GM21786 (cell line): ENCODE measurements at regions not wholly inside any gene's neighbourhood (a gene's known extent, or its start where the extent isn't known, plus 50 kb on each side); places are given as distances from the start of the nearest gene placed in this dataset.

Source experiments
- ATAC-seq: cut with Tn5 transposase; IDR thresholded peaks from one replicate; pipeline ENCODE4 v1.9.1; 2021; ENCODE audit not compliant: unreplicated experiment

GRCh38 chr2:81550277-81550676 is 1245.7 kb upstream of the LRRTM1 start:
- ATAC-seq = no peak

GRCh38 chr2:81549646-81550045 is 1245.1 kb upstream of the LRRTM1 start:
- ATAC-seq = no peak

DNA sequence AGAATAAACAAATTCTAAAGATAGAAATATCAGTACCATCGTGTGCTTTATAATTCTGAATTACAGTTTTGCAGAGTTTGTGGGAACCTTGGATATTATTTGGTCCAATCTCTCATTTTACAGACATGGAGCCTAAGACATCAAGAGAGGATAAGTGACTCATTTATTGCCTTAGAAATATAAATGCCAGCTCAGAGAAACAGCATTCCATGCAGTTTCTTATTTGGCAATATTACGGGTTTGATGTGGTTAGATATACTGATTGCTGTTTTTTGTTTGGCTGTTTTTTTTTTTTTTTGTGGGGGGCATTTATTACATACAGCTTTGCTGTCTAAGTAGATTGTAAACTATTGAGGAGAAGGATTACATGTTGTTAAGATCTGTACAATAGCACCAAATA is 1241.1 kb upstream of the LRRTM1 start:
- ATAC-seq = no peak

DNA sequence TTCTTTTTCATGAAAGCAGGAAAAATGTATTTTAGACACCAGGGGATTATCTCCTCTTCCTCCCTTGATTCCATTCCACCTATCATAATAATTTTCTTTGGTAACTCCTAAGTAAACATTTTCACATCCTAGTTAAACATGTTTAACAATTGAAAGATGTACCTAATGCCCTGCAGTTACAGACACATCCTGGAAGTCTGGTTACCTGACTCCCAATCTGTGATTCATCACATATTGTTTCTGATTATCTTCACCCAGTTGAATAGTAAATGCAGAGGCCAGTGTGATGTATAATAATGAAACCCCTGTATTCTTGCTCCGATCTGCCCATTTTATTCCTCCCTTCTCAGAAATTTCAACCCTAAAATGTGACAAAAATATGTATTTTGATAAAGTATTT is 1237.6 kb upstream of the LRRTM1 start:
- no peak for ATAC-seq

GRCh38 chr2:81529944-81530343 is 1225.4 kb upstream of the LRRTM1 start:
- ATAC-seq = no peak

DNA sequence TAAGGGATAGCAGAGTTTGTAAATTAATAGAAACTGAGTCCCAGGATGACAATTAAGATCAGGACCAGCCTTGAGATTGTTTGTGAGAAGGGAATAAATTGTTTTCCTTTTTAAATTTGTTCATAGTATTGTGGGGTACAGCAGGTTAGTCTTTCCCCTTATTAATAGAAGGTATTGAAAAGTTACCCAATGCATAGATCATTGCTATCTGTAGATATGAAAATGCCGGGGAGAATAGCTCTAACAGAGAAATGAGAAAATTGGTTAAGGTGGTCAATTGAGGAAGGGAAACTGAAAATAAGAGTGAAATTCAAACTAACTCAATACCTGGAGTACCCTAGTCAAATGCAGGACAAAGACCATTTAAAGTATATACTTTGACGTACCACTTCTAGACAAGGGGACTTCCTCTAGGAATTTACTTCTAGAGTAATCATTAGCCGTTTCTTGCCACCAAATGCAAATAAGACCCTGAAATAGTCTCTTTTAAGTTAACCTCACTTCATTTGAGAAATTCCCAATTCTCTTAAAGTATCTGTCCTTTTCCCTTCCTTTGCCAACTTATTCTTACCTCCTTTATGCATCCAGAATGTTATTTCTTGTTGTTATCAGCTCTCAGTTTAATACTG is 1224.4 kb upstream of the LRRTM1 start:
- peak; percentile 75 for ATAC-seq

GRCh38 chr2:81523344-81523743 is 1218.8 kb upstream of the LRRTM1 start:
- no peak for ATAC-seq

DNA sequence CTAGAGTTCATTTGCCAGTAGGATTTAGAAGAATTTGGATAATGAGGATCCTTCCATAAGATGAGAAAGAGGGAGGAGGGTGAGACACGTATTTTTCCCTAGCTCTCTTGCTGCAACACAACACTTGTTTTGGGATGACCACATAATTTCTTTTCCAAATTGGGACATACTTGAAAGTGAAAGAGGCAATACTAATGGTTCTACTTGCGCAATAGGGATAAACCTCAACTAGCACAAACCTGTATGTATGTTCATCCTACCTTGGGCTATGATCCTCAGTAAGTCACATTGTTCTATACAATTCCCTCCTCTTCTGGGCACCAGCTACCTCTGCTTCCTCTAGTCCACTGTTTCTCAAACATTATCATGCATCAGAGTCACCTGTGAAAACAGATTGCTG is 1208.8 kb upstream of the LRRTM1 start:
- ATAC-seq = no peak

DNA sequence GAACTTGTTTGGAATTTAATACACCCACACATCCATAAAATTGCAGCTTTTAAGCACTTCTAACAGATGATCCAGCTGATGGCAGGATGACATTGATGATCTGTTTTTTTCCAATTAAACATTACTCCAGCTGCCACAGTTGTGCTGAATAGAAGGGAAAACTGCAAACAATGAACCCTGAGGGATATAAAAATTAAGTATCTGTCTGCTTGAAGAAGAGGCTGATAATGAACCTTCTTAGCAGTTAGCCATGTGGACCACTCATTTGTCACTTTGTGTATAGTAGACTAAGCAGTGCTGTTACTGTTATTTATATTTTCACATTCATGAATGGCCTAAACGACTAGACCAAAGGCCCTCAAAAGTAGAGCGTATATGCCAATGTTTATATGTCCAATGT is 1201.0 kb upstream of the LRRTM1 start:
- ATAC-seq = no peak

- no peak for ATAC-seq
These were observed 1191.0 kb upstream of the LRRTM1 start for GRCh38 chr2:81495556-81495955.

- no peak for ATAC-seq
These were observed 1178.7 kb upstream of the LRRTM1 start for GRCh38 chr2:81483254-81483653.

- peak; percentile 38 for ATAC-seq
These were observed 1177.4 kb upstream of the LRRTM1 start for GRCh38 chr2:81481994-81482368.

GRCh38 chr2:81481242-81481993 is 1176.9 kb upstream of the LRRTM1 start:
- peak; percentile 66 for ATAC-seq

DNA sequence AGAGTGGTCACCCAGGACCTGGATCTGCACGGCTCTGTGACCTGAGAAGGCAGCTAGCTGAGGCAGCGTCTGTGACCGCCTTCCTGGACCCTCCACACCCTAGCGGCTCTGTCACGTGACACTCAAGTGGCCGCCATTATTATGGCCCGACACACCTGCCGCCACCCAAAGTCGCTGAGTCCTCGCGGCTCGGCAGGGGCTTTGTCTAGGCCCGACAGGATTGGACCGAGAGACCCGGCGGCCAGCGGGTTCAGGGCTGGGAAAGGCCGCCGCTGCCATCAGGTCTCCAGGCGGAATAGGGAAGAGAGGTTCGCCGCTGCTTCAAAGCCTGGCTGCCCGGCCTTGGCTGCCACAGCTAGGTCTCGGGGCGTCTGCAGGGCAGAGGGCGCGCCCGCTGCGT is 1162.5 kb upstream of the LRRTM1 start:
- ATAC-seq = no peak

DNA sequence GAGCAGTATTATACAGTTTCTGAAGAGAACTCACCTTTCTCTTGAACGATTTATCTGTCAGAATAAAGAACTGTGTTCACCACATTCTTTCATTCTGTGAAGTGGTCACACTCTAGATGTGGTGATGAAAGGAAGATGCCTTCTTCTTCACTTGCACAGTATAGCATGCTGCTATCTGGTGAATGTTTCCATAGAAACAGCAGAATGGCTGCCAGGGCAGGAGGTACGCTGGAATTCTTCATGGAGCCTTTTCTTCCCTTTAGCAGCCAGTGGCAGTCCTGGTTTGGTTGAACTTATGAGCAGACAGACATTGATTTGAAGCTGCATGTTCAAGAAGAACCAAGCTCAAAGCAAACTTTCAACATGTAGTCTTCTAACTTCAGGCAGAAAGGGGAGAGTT is 1157.9 kb upstream of the LRRTM1 start:
- no peak for ATAC-seq

GRCh38 chr2:81445176-81445575 is 1140.6 kb upstream of the LRRTM1 start:
- ATAC-seq = no peak

GRCh38 chr2:81437456-81438000 is 1133.0 kb upstream of the LRRTM1 start:
- ATAC-seq = no peak

DNA sequence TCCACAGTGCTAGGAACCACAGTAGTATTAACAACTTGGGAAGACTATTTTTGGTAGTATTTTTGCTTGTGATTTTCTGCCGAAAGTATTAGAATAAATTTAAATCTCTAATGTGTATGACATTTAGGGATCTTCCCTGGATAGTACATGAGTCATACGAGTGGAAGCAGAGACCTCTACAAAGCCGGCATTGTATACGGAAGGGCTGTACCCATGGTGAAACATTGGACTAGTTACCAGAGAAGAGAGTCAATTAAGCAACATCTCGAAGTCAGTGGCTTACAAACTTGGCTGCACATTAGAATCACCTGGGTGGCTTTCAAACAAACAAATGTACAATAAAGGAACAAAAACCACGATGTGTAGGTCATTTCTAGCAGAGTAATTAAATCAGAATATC is 1131.7 kb upstream of the LRRTM1 start:
- no peak for ATAC-seq

DNA sequence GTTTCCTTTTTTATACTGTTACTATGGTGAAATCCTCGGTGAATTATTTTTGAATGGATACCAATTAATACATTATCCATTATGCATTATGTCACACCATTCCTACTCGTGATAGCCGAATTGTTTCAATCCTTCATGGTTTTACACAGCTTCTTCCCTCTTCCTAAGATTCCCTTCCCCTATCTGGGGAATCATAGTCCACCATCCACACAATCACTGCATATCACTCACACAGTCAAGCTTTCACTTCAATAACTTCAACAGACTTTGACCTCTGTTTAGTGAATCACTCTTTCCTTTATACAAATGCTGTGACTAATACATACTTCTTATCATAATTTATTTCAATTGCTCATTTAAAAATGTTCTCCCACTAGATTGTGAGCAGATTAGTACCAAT is 1108.1 kb upstream of the LRRTM1 start:
- ATAC-seq = no peak

- no peak for ATAC-seq
These were observed 1099.0 kb upstream of the LRRTM1 start for GRCh38 chr2:81403508-81403907.

DNA sequence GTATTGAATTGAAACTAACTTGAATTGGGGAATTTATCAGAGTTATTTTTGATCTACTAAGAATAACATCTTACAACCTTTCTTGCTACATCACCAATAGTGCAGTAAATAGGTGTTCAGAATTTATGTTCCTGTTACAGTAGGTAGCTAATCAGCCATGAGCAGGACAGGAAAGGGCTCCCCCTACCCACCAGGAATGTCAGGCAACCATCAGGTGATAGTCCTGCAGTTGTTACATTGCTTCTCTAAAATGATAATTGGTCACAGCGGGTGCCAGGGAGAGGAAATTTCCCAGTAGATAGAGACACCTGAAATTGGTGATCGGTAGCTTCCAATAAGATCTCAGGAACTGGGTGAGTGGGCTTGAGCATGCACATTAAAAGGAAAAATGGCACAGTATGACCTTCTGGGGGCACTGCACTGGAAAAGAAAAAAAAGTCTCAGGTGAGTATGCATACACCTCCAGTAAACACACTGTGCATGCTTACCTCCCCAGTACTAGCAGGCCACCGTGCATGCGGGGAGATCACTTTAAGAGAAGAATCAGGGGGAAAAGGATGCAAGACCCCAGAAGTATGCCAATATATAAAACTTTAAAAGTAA is 1092.0 kb upstream of the LRRTM1 start:
- no peak for ATAC-seq

DNA sequence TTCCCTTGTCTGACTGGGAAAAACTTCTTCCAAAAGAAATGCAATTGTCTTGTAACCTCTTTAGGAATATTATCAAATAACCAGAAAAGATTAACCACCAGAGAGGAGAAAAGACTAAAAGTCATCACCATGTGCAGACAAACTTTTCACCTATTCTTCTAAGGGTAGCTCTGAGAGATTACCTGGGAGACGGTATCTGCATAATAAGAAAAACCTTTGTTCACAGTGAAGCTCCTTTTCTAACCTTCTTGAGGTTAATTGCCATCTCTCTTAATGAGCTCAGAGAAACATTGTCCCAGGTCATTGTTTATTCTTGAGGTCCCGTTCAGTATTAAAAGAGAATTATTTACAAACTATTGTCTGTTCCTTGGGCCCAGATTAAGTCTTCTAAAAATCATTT is 1091.2 kb upstream of the LRRTM1 start:
- no peak for ATAC-seq
